ENCODE measurements at regions not wholly inside any gene's neighbourhood (a gene's known extent, or its start where the extent isn't known, plus 50 kb on each side); places are given as distances from the start of the nearest gene placed in this dataset.

DNA sequence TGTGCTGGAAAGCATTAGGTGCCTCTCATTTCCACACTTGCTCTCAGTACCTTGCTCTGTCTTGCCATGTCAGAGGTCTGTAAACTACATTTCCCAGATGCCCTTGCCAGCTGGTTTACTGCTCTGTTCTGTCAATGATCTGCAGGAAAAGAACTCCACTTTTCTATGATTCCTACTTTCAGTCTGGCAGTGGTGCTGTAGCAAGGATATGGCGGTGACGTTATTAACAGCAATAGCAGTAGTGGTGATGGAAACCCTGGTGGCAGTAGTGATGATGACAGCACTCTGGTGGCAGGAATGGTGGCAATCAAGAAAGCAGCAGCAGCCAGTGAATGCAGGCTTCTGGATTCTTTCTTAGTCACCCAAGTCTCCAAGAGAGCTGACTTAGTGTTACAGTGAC lies 665.2 kb downstream of the DIPK2A start:
- no peaks in the 10 kb centered on the region for H3K9me3 ChIP-seq (ENCODE audit: insufficient read depth, low read depth)
- no peaks in the 10 kb centered on the region for H3K27me3 ChIP-seq (ENCODE audit: insufficient read depth, low read depth)
- TF ChIP-seq, protein P1, sequence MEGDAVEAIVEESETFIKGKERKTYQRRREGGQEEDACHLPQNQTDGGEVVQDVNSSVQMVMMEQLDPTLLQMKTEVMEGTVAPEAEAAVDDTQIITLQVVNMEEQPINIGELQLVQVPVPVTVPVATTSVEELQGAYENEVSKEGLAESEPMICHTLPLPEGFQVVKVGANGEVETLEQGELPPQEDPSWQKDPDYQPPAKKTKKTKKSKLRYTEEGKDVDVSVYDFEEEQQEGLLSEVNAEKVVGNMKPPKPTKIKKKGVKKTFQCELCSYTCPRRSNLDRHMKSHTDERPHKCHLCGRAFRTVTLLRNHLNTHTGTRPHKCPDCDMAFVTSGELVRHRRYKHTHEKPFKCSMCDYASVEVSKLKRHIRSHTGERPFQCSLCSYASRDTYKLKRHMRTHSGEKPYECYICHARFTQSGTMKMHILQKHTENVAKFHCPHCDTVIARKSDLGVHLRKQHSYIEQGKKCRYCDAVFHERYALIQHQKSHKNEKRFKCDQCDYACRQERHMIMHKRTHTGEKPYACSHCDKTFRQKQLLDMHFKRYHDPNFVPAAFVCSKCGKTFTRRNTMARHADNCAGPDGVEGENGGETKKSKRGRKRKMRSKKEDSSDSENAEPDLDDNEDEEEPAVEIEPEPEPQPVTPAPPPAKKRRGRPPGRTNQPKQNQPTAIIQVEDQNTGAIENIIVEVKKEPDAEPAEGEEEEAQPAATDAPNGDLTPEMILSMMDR (conservative IDR thresholded peaks at IDR 0.05): no peak
- no peak for TF ChIP-seq EZH2 (IDR thresholded peaks at IDR 0.05; ENCODE audit: low read depth)
- no peaks in the 10 kb centered on the region for H3F3A ChIP-seq (ENCODE audit: insufficient read depth, low read depth)
- no peaks in the 10 kb centered on the region for H3K79me2 ChIP-seq (ENCODE audit: low read depth)
- no TSS peak for BruUV-seq (replicated peaks)
- intact Hi-C loops (cut with micrococcal nuclease; ENCODE audit: unreplicated experiment): no loop called here
- ChIA-PET CTCF (no interaction called here), POLR2A (ENCODE audit: unreplicated experiment) (no interaction called here)
- DNase-seq: no peak
- no peak overlapping the region for H3K4me2 ChIP-seq
- H3K9me2 ChIP-seq (ENCODE audit: insufficient read depth): no peaks in the 10 kb centered on the region; the same call in 1 of the 2 replicates
- no peak overlapping the region for H2AFZ ChIP-seq
- H3K4me3 ChIP-seq: no peak overlapping the region
- H4K20me1 ChIP-seq (ENCODE audit: insufficient read depth): no peaks in the 10 kb centered on the region
- no peaks in the 10 kb centered on the region for H3K4me1 ChIP-seq (replicated peaks; ENCODE audit: insufficient read depth)
- no peak overlapping the region for H3K27ac ChIP-seq
- H3K36me3 ChIP-seq (ENCODE audit: low read depth): no peaks in the 10 kb centered on the region

DNA sequence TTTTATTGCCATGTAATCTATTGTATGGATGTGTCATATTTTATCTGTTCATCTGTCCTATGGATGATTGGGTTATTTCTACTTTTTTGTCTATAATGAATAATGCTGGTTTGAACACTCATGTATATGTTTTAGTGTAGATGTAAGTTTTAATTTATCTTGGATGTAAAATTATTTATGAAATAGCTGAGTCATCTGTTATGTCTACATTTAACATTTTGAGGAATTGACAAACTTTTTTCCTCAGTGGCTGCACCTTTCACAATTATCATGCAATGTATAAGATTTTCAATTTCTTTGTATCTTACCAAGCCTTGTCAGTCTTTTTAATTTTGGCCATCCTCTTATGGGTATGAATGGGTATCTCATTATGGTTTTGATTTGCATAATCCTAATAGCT lies 666.4 kb downstream of the DIPK2A start:
- Histone ChIP-seq H2AFZ (no peak overlapping the region), H3K27ac (no peak overlapping the region), H3K9me2 (ENCODE audit: insufficient read depth) (no peaks in the 10 kb centered on the region; the same call in 1 of the 2 replicates), H3K9me3 (ENCODE audit: insufficient read depth, low read depth) (no peaks in the 10 kb centered on the region), H3K27me3 (ENCODE audit: insufficient read depth, low read depth) (no peaks in the 10 kb centered on the region), H4K20me1 (ENCODE audit: insufficient read depth) (no peaks in the 10 kb centered on the region), H3K79me2 (ENCODE audit: low read depth) (no peaks in the 10 kb centered on the region), H3K36me3 (ENCODE audit: low read depth) (no peaks in the 10 kb centered on the region), H3F3A (ENCODE audit: insufficient read depth, low read depth) (no peaks in the 10 kb centered on the region), H3K4me1 (replicated peaks; ENCODE audit: insufficient read depth) (no peaks in the 10 kb centered on the region), H3K4me3 (no peak overlapping the region), H3K4me2 (no peak overlapping the region)
- ChIA-PET POLR2A (ENCODE audit: unreplicated experiment) (no interaction called here), CTCF (no interaction called here)
- BruUV-seq (replicated peaks): no TSS peak
- intact Hi-C loops (cut with micrococcal nuclease; ENCODE audit: unreplicated experiment): no loop called here
- TF ChIP-seq EZH2 (IDR thresholded peaks at IDR 0.05; ENCODE audit: low read depth): no peak
- TF ChIP-seq, protein P1 (conservative IDR thresholded peaks at IDR 0.05): no peak
- no peak for DNase-seq

DNA sequence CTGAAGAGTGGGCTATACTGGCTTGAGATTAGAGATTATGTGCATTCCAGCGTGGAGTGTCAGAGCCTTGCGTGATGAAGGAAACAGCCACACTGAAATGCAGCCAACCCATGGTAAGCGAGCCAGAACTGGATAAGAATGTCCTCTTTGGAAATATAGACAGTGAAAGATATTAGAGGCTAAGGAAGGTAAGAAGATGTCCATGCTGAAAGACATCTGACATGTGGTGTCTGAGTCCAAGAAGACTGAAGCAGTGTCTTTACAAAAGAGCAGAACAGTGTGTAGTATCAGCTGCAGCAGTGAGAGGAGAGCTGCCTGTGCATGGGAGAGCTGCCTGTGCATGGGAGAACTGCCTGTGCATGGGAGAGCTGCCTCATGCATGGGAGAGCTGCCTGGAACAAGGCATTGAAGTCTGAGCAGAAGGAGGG lies 672.2 kb downstream of the DIPK2A start:
- Histone ChIP-seq H3K9me3 (ENCODE audit: insufficient read depth, low read depth) (no peaks in the 10 kb centered on the region), H3K27ac (no peak overlapping the region), H3K27me3 (ENCODE audit: insufficient read depth, low read depth) (no peaks in the 10 kb centered on the region), H3F3A (ENCODE audit: insufficient read depth, low read depth) (no peaks in the 10 kb centered on the region), H3K4me1 (replicated peaks; ENCODE audit: insufficient read depth) (no peaks in the 10 kb centered on the region), H4K20me1 (ENCODE audit: insufficient read depth) (no peaks in the 10 kb centered on the region), H3K9me2 (ENCODE audit: insufficient read depth) (no peaks in the 10 kb centered on the region; the same call in 1 of the 2 replicates), H2AFZ (no peak overlapping the region), H3K79me2 (ENCODE audit: low read depth) (no peaks in the 10 kb centered on the region), H3K4me3 (no peak overlapping the region), H3K4me2 (no peak overlapping the region), H3K36me3 (ENCODE audit: low read depth) (no peaks in the 10 kb centered on the region)
- DNase-seq: no peak
- ChIA-PET CTCF (no interaction called here), POLR2A (ENCODE audit: unreplicated experiment) (no interaction called here)
- no TSS peak for BruUV-seq (replicated peaks)
- intact Hi-C loops (cut with micrococcal nuclease; ENCODE audit: unreplicated experiment): no loop called here
- TF ChIP-seq EZH2 (IDR thresholded peaks at IDR 0.05; ENCODE audit: low read depth): no peak
- TF ChIP-seq, protein P1 (conservative IDR thresholded peaks at IDR 0.05): no peak

Data from PC-9 (cell line).